NCI-H82 (cell line): ENCODE measurements at regions not wholly inside any gene's neighbourhood (a gene's known extent, or its start where the extent isn't known, plus 50 kb on each side); places are given as distances from the start of the nearest gene placed in this dataset.
"Not testable (repeated sequence)": the region's sequence is repeated elsewhere in the genome, so short reads cannot be mapped to it uniquely, and the experiment has no call there.

ENCODE experiments used
- DNase-seq: peaks from one replicate; lab custom pipeline; 2025; lab: John Stamatoyannopoulos, UW

GRCh38 chr17:21756856-21757619 lies 64.7 kb downstream of the KCNJ18 start:
- DNase-seq: no peak

- DNase-seq: not testable (repeated sequence)
These were observed 67.3 kb downstream of the KCNJ18 start for GRCh38 chr17:21759636-21760035.

DNA sequence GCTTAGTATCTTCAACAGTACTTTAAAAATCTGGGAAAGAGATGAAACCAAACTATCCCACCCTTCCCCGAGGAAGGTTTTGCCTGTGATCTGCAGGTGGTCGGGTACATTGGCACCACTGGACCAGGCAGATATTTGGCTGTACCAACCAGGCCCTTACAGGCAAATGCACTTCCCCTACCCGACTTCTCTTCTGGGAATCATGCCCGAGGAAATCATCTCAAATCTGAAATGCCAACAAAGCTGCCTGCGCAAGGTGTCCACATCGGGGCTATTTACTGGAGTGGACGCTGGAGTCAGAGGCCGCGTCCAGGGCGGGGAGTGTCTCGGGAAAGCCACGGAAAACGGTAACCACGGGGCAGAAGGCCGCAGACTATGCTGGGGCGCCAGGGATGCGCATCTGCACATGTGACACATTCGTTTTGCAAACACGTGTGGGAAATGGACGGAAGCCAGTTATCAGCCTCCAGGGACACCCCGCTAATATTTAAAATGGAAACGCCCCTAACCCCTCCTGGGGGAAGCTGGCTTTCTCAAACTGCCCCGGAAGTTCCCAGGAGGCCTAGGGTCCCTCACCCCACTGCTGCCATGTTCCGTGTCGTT lies 71.5 kb downstream of the KCNJ18 start:
- DNase-seq: not testable (repeated sequence)

GRCh38 chr17:21765651-21766290 lies 73.4 kb downstream of the KCNJ18 start:
- DNase-seq: not testable (repeated sequence)

GRCh38 chr17:21766565-21766964 lies 74.2 kb downstream of the KCNJ18 start:
- DNase-seq: not testable (repeated sequence)

DNA sequence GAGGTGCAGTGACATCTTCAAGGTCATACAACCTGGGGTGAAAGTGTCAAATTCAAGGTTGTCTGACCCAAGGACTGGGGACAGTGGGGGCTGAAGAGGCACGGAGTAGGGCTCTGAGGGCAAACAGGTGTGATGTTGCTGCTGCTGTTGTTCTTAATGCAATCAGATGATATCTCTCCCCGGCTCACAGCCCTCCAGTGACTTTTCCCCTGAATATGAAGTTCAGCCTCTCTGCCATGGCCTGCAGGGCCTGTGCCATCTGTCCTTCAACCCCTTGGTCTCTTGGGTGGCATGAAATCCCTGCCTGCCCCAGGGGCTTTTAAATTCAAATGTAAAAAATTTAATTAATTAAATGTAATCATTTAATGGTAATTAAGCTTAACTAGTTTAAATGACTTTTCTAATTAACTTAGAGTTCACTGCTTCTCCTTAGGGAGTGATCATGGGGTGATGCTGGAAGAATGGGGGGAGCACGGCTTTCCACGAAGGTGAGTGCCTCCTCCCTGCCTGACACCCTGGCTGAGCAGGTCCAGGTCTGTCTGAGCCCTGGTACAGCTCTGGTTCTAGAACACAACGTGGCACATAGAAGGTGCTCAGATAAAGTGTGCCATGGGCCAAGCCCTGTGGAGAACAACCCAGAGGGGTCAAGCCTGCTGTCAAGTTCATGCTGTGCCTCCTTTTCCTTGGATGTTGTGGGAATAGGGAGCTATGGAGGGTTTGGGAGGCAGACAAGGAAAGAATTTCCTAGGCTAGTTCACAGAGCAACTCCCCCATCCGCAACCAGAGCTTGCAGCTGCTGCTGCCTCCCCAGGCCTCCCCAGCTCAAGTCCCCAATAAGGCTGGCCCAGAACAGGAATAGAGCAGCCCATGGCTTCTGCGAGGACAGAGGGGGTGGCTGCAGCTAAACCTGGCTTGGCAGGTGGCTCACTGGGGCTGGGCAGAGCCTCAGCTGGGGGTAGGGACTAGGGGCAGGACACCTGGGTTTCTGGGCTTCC lies 75.1 kb downstream of the KCNJ18 start:
- DNase-seq: not testable (repeated sequence)

DNA sequence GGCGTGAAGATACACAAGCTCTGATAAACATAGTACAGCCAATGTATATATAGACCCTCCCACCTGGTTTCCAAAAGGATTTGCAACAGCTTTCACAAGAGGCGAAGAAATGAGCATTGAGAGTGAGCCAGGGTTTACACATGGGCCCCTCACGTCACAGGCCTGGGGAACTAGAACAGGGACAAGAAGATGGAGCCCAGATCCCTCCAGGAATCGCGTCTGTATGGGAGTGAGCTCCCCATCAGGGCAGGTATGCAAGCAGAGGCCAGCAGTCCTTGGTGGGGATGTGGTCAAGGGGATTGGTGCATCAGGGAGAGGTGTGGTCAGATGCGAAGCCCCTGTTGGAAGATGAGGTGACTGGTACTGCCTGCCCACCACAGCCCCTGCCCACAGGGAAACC lies 75.9 kb downstream of the KCNJ18 start:
- DNase-seq: not testable (repeated sequence)

- peak; percentile 11 for DNase-seq
These were observed 76.6 kb downstream of the KCNJ18 start for GRCh38 chr17:21768729-21769462.

DNA sequence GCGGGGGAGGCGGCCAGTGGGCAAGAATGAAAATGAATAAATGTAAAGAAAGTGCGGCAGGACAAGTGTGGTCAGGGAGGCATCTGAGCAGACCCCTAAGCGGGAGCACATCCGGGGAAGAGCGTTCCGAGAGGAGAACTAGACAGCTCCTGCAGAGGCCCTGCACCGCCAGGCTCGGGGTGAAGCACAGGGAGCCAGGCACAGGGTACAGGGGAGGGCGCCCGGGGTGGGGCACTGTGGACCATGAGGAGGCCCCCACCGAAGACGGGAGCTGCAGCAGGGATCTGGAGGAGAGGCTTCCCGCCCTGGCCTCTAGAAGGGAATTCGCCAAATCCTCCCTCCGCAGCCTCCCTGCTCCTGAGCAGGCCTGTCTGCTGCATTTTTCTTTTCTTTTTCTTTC lies 77.5 kb downstream of the KCNJ18 start:
- not testable (repeated sequence) for DNase-seq

- DNase-seq: not testable (repeated sequence)
These were observed 78.4 kb downstream of the KCNJ18 start for GRCh38 chr17:21770466-21771446.

DNA sequence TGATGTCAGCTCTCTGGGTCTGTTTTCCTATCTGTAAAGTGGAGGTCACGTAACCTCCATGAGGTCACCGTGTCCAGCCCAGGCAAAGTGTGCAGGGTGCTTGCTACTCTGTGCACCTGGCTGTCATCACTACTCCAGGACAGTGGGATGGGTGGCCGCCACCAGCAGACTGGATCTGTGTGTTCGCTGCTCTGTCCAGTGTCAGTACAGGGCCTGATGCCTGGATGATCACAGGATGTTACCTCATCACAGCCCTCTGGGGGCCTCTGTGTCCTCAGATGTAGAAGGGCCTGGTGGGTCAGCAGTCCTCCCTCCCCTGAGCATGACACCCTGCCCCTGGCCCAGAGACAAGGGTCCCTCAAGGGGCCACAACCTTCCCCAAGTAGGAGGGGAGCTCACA lies 80.0 kb downstream of the KCNJ18 start:
- no peak for DNase-seq

DNA sequence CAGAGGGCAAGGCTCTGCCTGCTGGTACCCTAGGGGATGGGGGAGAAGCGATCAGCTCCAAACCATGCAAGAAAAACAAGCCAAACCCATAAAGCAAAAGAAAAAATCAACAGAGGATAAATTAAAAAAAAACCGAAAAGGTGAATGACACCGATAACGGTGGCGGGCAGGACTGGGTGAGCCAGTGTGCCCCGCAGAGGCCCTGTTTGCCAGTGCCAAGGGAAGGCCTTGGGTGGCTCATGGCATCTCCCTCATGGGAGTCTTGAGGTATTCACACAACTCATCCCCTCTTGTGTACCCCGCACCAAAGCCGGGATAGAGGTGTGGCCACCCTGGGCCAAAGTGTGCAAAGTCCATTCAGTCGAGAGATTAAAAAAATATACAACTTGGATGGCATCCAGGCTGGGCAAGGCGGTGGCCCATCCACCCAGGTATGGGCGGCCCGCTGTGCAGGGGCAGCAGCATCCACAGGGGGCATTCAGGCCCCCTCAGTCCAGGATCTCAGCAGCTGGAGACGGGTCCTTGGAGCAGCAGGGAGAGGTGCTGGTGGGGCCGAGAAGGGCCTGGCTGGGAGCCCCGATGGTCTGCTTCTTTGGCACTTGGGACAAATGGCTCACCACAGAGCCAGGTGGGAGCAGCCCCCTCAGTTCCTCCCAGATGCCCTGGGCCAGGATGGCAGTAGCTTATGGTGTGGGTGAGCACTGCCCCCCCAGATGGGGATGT lies 80.8 kb downstream of the KCNJ18 start:
- DNase-seq: not testable (repeated sequence)

- no peak for DNase-seq
These were observed 81.9 kb downstream of the KCNJ18 start for GRCh38 chr17:21774263-21774662.

DNA sequence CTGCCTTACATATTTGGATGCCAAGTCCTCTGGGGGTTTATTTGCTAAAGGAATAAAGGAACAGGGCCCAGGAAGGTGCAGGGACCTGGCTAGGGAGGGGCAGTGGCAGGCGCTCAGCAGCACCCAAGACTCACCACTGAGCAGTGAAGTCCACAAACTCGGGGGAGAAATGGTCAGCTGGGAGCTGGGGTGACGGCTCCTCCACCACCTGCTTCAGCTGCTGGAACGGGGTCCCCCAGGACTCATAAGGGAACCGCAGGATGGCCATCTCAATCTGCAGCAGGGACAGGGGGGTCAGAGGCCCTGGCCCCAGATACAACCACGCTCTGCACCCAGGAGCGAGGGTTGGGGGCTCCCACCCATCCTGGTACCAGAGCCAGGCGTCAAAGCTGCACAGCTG lies 83.2 kb downstream of the KCNJ18 start:
- DNase-seq: not testable (repeated sequence)

DNA sequence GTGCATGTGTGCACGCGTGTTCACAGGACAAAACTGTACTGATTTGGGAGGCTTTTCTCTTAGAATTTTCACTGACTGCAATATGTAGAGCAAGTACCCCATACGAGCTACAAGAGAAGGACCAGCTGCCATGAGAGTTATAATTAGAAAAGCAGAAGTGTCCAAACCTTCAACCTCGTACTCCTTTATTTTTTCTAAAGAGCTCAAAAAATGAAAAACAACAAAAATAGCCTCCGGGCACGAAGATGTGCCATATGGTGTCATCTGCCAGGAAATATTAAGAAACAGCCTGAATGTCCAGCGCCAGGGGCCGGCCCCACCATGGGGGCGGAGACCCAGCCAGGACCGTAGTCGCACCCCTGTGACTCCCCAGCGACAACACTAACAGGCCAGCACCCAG lies 84.6 kb downstream of the KCNJ18 start:
- not testable (repeated sequence) for DNase-seq

DNA sequence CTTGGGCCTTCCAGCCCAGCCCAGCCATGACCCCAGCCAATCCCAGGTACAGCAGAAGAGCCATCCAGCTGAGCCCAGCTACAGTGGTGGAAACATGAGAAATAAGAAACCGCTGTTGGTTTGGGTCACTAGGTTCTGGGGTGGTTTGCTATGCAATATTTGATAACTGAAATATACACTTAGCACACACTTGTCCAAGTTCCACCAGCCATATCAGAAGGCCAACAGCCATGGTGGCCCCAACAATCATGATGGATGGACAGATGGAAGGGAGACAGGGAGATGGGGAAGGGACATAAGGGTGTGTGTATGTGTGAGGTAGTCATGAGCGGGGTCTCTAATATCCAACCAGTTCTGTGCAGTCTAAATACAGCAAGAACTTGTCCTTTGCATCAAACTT lies 86.5 kb downstream of the KCNJ18 start:
- DNase-seq: not testable (repeated sequence)

GRCh38 chr17:21780293-21780888 lies 88.1 kb downstream of the KCNJ18 start:
- DNase-seq: not testable (repeated sequence)

- not testable (repeated sequence) for DNase-seq
These were observed 88.8 kb downstream of the KCNJ18 start for GRCh38 chr17:21780919-21781665.
